Psoas muscle (tissue), 7 donors: ENCODE measurements at regions not wholly inside any gene's neighbourhood (a gene's known extent, or its start where the extent isn't known, plus 50 kb on each side); places are given as distances from the start of the nearest gene placed in this dataset.

Experiments used
- ATAC-seq, 4 donors: fragments of 200-7000 bp; cut with Tn5 transposase; one replicate each; pipeline ENCODE4 v1.9.1; 2020; ENCODE audit warnings: moderate library complexity in 3 of 4, mild to moderate bottlenecking in 2 of 4
- DNase-seq, 2 donors: peaks; one replicate each; pipeline ENCODE4 v3.0.0-alpha.2; 2020
- H3K27ac ChIP-seq: fragments of 200-600 bp; one replicate; pipeline ENCODE4 v1.8.0; 2022
- H3K27me3 ChIP-seq, 3 donors: fragments of 200-600 bp in 1 of 3; one replicate each; pipeline versions ENCODE4 v1.6.1 to v1.8.0; 2013 to 2022; ENCODE audit warnings: low read length in 2 of 3, mild to moderate bottlenecking in 2 of 3, moderate library complexity in 1 of 3; ENCODE audit not compliant: insufficient read depth in 3 of 3
- H3K36me3 ChIP-seq, 2 donors: fragments of 200-600 bp in 1 of 2; one replicate each; pipeline versions ENCODE4 v1.6.1 to v1.8.0; 2013 to 2022; ENCODE audit warnings: low read depth in 1 of 2, mild to moderate bottlenecking in 1 of 2, moderate library complexity in 1 of 2; ENCODE audit not compliant: insufficient read depth in 1 of 2
- H3K4me1 ChIP-seq: fragments of 200-600 bp; one replicate; pipeline ENCODE4 v1.8.0; 2022
- H3K4me3 ChIP-seq: fragments of 200-600 bp; one replicate; pipeline ENCODE4 v1.8.0; 2022; ENCODE audit warnings: mild to moderate bottlenecking
- H3K9me3 ChIP-seq: fragments of 200-600 bp; one replicate; pipeline ENCODE4 v1.8.0; 2022
- WGBS, 3 donors: extraction: QIAGEN DNeasy Blood & Tissue Kit; methylation state at CpG; one replicate each; pipeline versions ENCODE4 v1.1.6 to v1.1.7; 2013; 5-methylcytosine and 5-hydroxymethylcytosine counted together
- intact Hi-C, 2 donors: fragments of 100-400 bp; cut with DNase I; formaldehyde crosslinking; loops; one replicate each; pipeline versions ENCODE4 v1.11.0 to v1.14.2; 2022
- TF ChIP-seq, protein P1 (sequence below): fragments of 200-600 bp; IDR thresholded peaks from one replicate; pipeline ENCODE4 v1.8.0; 2022; ENCODE audit warnings: antibody characterized with exemption
- donor health status: healthy with polysubstance abuse.
- donor health status: DM: no; HTN: no; CAD: no; lungs with moderate emphysema.
- donor health status: Bipolar disorder and iron deficiency.
- donor health status: healthy.
- donor health status: DM: yes; HTN: yes; CAD: no.
- donor health status: DM: no; HTN: no; CAD: no.
- donor health status: DM: yes; HTN: yes; CAD: no.

- H3K27me3 ChIP-seq = peaks cover 0 to 2% (median 0%) of the 10 kb centered on the region in 3 donors
- intact Hi-C loops = no loop called here
- H3K36me3 ChIP-seq = no peaks in the 10 kb centered on the region
- WGBS, 3 donors = 93 to 97% (median 96%) methylated on average over 8 of the region's 8 CpGs
- no peak overlapping the region for H3K27ac ChIP-seq
- TF ChIP-seq, protein P1, sequence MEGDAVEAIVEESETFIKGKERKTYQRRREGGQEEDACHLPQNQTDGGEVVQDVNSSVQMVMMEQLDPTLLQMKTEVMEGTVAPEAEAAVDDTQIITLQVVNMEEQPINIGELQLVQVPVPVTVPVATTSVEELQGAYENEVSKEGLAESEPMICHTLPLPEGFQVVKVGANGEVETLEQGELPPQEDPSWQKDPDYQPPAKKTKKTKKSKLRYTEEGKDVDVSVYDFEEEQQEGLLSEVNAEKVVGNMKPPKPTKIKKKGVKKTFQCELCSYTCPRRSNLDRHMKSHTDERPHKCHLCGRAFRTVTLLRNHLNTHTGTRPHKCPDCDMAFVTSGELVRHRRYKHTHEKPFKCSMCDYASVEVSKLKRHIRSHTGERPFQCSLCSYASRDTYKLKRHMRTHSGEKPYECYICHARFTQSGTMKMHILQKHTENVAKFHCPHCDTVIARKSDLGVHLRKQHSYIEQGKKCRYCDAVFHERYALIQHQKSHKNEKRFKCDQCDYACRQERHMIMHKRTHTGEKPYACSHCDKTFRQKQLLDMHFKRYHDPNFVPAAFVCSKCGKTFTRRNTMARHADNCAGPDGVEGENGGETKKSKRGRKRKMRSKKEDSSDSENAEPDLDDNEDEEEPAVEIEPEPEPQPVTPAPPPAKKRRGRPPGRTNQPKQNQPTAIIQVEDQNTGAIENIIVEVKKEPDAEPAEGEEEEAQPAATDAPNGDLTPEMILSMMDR = no peak
- H3K4me3 ChIP-seq = no peak overlapping the region
- H3K4me1 ChIP-seq = peaks cover 7% of the 10 kb centered on the region
- DNase-seq (no peak), ATAC-seq (no peak)
- H3K9me3 ChIP-seq = peaks cover 2% of the 10 kb centered on the region
These were observed 291.7 kb downstream of the FAM43A start for GRCh38 chr3:194977356-194977755.

- TF ChIP-seq, protein P1 = no peak
- peaks cover 0 to 2% (median 0%) of the 10 kb centered on the region in 3 donors for H3K27me3 ChIP-seq
- peaks cover 7% of the 10 kb centered on the region for H3K4me1 ChIP-seq
- WGBS, 3 donors = 69 to 77% (median 73%) methylated on average over 6 of the region's 6 CpGs
- H3K9me3 ChIP-seq = peaks cover 6% of the 10 kb centered on the region
- ATAC-seq = no peak
- no peak overlapping the region for H3K27ac ChIP-seq
- intact Hi-C loops = no loop called here
- no peak for DNase-seq
- no peaks in the 10 kb centered on the region for H3K36me3 ChIP-seq
- H3K4me3 ChIP-seq = no peak overlapping the region
These were observed 291.8 kb downstream of the XXYLT1 start for GRCh38 chr3:194979173-194979572.

DNA sequence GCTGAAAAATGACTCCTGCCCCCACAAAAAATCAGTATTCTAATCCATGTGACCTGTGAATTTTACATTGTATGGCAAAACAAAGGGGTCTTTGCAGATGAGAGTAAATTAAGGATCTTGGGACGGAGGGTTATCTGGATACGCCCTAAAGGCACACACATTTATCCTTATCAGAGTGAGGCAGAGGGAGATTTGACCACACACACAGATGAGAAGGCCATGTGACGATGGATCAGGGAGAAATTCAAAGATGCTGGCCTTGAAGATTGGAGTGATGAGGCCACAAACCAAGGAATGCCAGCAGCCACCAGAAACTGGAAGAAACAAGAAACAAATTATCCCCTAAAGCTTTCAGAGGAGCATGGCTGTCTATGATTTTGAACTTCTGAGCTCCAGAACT is 288.5 kb downstream of the XXYLT1 start:
- DNase-seq = no peak
- Histone ChIP-seq H3K27me3 (peaks cover 0 to 2% (median 0%) of the 10 kb centered on the region in 3 donors), H3K9me3 (peaks cover 6% of the 10 kb centered on the region), H3K36me3 (no peaks in the 10 kb centered on the region), H3K4me3 (no peak overlapping the region), H3K27ac (no peak overlapping the region), H3K4me1 (peaks cover 9% of the 10 kb centered on the region)
- ATAC-seq = no peak
- 96 to 100% (median 97%) methylated on average over 3 of the region's 3 CpGs for WGBS, 3 donors
- TF ChIP-seq, protein P1 = no peak
- intact Hi-C loops = no loop called here

- Histone ChIP-seq H3K27ac (no peak overlapping the region), H3K9me3 (peaks cover 6% of the 10 kb centered on the region), H3K36me3 (no peaks in the 10 kb centered on the region), H3K4me1 (peaks cover 9% of the 10 kb centered on the region), H3K27me3 (peaks cover 0 to 2% (median 0%) of the 10 kb centered on the region in 3 donors), H3K4me3 (no peak overlapping the region)
- no peak for ATAC-seq
- DNase-seq = no peak
- 63 to 83% (median 75%) methylated on average over 2 of the region's 2 CpGs for WGBS, 3 donors
- intact Hi-C loops = no loop called here
- TF ChIP-seq, protein P1 = no peak
These were observed 287.8 kb downstream of the XXYLT1 start for GRCh38 chr3:194983121-194983520.

- ATAC-seq (no peak), DNase-seq (no peak)
- TF ChIP-seq, protein P1 = no peak
- intact Hi-C loops = no loop called here
- no peak overlapping the region for H3K4me3 ChIP-seq
- no peaks in the 10 kb centered on the region for H3K36me3 ChIP-seq
- H3K27me3 ChIP-seq = peaks cover 0 to 2% (median 0%) of the 10 kb centered on the region in 3 donors
- no peak overlapping the region for H3K27ac ChIP-seq
- H3K9me3 ChIP-seq = peaks cover 6% of the 10 kb centered on the region
- WGBS, 3 donors = 53 to 78% (median 63%) methylated on average over 2 of the region's 2 CpGs
- peaks cover 9% of the 10 kb centered on the region for H3K4me1 ChIP-seq
These were observed 287.3 kb downstream of the XXYLT1 start for GRCh38 chr3:194983620-194984019.
